GM19240 (cell line): ENCODE measurements at regions not wholly inside any gene's neighbourhood (a gene's known extent, or its start where the extent isn't known, plus 50 kb on each side); places are given as distances from the start of the nearest gene placed in this dataset.
"Not testable (repeated sequence)": the region's sequence is repeated elsewhere in the genome, so short reads cannot be mapped to it uniquely, and the experiment has no call there.

ENCODE experiments used
- DNase-seq: peaks from one replicate; pipeline ENCODE4 v3.0.0; 2011; ENCODE audit warnings: low spot score; ENCODE audit not compliant: insufficient read length

DNA sequence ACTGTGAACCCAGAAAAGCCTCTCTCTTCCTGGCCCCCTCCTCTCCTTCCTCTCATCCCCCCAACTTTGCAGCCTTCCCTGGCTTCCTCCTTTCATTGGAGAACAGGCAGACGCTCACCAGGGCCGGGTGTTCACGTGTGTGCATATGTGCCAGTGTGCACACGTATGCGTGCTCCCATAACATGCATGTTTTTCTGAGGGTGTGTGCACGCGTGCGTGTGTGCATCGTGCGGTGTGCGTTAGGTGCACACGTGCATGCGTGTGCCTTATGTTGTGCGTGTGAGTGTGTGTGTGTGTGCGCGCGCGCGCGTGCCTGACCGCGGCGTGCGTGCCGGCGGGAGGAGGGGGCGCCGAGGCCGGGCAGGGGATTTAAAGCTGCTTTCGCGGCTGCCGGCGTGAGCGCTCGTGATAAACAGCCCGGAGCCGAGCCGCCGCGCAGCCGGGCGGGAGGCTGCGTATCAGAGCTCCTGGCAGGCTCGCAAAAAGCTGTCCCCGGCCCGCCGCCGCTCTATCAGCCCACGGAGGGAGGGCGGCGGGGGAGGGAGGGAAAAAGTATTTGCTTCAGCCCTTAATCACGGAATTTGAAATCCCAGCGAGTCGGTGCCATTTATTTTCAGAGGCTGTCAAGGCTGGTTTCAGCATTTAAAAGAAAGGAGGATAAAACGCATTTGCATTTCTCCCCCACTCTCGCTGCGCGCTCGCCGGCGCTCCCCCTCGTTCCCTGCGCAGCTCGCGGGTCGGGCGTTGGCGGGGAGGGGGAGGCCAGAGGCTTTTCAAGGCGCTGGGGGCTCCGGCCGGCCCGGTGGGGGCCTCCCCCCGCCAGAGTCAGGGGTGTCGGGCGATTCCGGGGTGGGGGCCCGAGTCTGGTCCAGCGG lies 183.9 kb downstream of the C9orf50 start:
- DNase-seq = no peak

DNA sequence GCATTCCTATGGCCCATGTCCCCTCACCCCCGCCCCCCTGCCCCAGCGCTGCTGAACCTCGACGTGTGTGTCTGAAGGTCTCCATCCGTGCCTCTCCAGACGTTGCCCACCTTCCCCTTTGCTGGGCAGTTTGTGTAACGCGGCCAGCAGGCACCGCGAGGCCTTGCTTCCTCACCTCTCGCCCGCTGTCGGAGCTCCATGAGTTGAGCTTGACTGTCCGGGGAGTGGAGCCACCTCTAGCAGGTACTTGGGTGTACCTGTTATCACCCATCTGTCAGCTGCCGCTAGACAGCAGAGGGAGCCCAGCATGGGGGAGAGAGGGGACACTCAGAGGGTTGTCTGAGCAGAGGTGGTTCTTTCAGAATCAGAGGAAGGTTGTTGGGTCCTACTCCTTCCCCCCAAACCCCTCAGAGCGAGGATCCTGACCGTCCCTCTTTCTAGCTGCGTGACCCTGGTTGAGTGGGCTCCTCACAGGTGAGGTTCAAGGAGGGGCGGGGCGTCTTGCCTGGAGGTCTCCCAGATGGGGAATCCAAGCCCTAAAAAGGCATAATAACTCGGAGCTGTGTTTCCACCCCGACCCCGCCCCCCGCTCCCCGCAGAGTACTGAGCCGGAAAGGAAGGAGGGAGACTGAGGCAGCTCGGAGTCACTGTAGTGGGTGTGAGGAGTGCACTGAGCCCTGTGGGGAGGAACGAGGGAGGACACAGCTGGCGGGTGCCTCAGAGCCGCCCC lies 184.7 kb downstream of the C9orf50 start:
- DNase-seq = no peak

DNA sequence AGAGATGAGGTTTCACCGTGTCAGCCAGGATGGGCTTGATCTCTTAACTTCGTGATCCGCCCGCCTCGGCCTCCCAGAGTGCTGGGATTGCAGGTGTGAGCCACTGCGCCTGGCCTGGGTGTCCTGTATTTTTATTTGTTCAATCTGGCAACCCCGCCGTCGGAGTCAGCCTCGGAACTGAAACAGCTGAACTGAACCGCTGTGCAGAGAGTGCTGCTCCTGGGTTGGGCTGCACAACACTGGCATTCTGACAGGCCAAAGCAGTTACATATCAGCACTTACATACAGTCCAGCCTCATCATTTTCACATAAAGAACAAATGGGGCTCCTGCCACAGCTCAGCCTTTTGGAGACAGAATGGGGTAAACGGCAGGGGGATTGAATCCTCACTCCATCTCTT lies 185.6 kb downstream of the C9orf50 start:
- DNase-seq = no peak

DNA sequence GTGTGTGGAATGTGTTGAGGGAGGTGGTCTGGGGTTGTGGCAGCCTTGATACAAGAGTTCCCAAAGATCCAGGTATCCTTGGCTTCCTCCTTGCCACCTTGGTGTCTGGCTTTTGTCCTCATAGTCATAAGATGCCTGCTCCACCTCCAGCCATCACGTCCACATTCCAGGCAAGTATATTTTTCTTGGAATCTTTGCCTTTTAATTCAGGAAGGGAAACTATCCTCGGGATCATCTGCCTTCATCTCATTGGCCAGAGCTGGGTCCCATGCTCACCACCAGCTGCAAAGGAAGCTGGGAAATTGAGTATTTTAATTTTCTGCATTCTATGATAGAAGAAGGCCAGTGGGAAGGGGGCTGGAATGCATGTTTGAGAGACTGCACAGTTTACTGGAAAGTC lies 186.7 kb downstream of the C9orf50 start:
- DNase-seq = no peak

DNA sequence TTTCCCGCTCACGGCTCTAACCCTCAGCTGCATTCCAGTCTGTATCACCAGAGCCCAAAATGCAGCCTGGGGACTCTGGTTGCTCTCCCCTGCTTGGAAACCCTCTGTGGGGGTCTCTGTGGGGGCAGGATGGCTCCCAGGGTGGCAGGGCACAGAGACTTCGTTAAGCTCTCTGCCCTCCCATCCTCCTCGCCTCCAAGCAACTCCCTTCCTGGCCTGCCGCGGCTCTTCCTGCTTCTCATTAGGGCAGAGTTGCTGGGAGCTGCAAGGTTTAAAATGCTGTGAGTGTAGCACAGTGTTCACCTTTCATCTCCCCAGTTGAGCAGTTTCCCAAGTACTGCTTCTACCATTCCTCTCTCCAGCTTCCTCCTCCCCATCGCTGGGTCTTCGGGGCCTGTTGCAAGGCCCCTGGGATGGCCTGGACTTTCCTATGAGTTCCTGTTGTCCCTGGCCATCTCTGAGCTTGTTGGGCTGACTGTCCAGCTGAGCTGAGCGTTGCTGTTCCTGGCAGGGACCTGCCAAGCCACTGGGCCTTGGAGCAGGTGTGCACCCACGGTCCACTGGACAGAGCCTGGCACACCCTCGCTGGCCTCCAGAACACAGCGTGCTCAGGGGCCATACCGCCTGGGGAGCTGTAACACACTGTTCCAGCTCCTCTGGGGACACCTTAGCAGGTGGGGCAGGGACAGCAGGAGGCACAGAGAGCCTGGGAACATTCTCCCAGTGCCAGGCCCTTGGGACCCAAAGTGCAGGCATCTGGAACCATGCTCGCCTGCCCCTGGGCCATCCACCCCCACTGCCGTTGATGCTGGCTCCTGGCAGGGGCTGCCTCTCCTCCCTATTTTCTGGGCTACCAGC lies 188.4 kb downstream of the C9orf50 start:
- DNase-seq = no peak

DNA sequence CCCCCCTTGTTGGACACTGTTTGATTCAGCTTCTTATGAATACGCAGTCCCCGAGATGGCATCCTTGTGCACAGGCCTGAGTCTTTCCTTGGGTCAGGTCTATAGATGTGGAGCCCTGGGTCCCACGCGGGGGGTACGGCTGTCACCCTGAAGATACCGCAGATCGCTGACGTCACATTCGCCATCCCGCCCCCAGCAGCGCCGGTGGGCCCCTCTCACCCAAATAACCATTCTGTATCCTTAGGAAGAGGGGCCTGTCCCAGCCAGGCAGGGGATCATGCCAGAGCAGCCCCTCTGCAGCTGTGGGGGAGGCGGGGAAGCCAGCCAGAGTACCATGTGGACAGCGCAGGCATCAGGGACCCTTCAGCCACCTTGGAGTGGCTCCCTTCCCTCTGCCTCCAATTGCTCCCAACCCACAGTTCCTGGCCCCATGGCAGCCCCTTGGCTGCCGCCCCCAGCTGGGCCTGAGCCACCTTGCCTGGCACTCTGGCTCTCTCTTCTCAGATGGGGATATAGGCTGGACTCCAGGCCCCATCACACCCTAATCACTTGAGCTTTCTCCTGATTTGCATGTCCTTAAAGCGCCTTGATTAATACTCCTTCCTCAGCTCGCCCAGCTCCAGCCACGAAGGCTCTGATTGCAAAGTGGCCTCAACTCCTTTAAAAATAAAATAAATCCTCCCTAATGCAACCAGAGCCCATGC lies 189.8 kb downstream of the C9orf50 start:
- DNase-seq = no peak

DNA sequence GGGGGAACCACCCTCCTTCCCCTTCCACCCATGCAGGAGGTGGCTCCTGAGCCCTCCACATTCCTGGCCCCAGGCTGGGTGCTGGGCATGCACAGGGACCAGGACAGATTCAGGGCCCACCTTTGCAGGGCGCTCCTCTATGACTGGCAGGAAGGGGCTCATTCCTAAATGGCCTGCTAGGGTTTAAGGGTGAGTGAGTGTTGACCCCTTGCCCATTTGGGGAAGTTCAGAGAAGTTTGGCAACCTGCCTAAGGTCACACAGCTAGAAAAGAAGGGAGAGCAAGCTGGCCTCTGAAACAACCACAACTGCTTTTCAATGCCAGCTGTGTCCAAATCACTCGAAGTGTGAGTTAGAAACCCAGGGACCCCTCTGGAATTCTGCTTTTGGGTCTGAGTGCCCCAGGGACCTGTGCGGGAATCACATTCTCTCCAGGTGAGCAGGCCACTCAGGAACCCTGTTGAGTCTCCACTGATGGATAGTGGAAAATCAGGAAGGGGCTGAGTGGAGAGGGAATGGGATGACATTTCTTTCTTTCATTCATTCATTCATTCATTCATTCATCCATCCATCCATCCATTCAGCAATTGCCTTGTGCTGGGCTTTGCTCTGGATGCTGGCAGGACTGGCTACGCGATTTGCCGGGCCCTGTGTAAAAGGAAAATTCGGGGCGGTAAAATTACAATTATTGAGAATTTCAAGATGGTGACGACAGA lies 191.9 kb downstream of the C9orf50 start:
- no peak for DNase-seq

DNA sequence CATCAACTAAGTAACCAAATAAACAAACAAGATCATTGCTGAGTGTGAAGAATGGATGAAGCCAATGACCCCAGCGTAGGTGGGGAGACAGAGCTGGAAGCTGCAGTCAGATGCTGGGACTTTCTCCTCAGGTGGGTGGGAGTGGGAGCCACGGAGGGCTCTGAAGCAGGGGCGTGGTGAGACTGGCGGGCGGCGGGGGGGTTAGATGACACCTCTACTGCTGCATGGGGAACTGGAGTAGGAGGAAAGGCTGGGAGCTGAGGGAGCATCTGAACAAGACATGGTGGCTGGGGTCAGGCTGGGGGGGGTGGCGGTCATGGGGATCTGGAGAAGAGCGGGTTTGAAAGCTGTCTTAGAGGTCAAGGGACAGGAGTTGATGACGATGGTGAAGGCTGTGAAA lies 193.8 kb downstream of the C9orf50 start:
- no peak for DNase-seq

DNA sequence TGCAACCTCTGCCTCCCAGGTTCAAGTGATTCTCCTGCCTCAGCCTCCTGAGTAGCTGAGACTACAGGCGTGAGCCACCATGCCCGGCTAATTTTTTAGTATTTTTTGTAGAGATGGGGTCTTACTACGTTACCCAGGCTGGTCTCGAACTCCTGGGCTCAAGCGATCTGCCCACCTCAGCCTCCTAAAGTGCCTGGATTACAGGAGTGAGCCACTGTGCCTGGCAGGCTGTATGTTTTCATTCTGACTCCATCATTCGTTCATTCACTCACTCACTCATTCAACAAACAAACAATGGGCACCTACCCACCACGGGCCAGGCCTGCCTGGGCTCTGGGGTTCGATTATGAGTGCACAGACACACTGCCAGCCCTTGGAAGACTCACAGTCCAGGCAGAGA lies 197.1 kb downstream of the C9orf50 start:
- not testable (repeated sequence) for DNase-seq

DNA sequence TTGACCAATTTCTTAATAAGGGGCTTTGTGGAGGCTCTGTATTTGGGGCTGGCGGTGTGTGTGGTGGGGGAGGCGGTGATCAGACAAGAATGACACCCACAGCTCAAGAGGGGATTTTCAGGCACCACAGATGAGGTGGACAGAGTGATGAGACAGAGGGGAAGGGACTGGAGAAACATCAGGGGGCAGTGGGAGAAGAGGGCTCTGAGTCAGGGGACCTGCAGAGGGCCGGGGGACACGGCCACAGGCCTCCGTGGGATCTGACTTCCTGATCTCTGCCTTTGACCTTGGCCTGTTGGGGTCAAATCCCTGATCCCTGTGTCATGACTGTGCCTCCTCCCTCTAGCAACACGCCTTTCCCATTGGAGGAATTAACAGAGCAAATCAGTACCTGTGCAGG lies 197.7 kb downstream of the C9orf50 start:
- no peak for DNase-seq

DNA sequence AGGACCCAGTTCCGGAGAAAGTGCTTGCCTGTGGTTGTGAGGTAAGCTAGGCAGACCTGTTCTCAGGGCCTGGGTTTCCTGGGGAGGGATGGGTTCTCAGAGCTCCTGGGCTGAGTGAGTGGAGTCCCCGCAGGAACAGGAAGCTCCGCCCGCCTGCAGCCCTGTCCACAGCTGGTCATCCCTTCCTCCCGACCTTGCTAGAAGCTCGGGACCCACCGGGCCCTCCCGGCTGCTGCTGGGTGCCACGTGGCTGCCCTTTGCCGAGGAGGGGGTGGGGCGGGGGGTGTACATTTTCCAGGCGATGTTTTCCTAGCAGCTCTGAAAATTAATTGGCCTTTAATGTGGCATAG lies 198.1 kb downstream of the C9orf50 start:
- DNase-seq = no peak

DNA sequence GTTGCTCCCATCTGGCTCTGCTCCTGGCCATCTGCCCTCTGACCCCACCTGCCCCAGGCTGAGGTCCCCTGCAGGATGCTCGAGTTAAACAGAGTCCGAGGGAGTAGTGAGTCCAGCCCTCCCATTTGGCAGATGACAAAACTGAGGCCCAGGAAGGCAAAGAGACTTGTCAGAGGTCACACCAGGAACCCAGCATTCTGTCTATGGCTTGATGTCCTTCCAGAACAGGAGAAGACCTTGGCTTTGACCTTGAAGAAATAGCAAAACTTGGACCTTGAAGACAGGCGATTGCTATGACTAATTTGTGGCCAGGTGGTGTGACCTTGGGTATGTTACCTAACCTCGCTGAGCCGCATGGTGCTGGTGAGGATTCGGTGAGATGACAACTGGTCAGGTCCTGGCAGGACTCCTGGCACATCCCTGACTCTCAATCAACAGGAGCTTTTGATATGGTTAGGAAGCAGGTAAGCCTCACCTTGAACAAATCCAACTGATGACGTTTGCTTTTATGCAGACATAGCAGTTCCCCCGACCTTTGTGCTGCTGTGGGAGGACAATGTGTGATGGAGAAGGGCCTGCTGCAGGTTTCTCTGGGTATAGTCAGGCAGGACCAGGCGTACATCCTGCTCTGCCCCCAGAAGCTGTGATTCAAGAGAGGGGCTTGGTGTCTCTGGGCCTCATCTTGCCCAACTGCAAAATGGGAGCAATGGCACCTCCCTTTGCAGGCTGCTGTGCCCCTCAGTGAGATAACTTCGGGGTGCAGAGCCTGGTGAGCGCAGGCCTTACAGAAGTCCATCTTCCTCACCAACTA lies 198.7 kb downstream of the C9orf50 start:
- no peak for DNase-seq

DNA sequence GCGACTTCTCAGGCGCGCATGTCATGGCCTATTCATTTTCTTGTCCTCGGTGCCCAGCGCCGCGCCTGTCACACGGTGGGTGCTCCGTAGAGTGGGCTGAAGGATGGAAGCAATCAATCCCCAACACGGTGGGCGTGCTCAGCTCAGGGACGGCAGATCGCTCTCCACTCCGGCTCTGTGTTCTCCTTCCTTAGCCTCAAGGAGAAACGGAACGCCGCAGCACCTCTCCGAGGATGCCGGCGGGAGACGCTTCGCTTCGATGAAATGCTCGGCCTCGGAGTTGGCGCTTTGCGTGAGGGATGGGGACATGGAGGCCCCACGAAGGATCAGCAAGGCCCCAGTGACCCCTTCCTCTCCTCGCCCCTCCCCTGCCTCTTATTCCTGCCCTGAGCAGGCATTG lies 199.5 kb downstream of the C9orf50 start:
- DNase-seq = no peak

DNA sequence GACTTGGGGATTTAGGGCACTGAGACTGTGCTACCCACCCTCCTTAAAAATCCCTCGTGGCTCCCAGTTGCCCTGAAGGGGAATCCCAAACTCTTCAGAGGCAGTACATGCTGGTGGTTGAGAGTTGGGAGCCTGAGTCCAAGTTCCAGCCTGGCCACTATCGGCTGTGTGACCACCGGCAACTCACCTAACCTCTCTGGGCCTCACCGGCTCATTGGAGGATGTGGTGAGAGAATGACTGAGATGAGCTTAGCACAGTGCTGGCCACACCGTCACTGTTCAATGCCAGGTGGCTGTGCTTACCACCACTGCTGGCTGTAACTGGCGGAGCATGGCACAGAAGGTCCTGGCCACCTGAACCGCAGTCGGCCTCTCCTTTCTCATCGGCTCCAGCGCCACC lies 200.2 kb downstream of the C9orf50 start:
- no peak for DNase-seq

DNA sequence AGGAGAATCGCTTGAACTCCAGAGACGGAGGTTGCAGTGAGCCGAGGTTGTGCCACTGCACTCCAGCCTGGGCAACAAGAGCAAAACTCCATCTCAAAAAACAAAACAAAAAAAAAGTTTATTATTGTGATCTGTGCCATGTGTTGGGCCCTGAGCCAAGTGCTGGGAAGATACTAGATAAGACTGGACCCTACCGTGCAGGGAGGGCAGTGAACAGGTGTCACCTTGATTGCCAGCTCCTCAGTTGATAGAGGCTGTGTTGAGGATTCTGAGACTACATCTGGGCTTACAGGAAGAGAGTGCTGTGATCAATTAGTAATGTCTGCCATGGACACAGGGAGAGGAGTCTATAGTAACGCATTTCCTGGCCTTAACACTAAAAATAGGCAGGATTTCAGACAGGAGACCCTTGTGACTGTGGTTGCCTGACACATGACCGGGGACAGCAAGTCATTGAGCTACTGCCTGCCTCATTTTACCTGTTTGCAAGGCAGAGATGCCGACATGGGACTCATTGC lies 201.5 kb downstream of the C9orf50 start:
- no peak for DNase-seq

DNA sequence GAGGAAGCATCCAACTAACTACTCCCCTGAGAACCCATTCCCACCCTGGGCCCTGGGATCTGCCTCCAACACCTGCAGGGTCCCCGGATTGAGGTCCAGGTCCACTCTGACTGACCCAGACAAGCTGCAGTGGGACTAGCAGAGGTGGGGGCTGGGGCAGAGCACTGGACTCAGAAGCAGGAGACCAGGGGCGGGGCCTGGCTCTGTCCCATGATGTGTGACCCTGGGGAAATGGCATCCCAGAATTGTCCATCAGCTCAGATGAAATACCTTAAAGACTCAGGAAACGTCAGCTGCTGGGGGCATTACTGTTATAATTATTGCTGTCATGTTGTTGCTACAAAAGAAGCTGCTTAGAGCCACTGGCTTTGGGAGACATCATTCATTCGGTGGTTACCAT lies 202.4 kb downstream of the C9orf50 start:
- no peak for DNase-seq

DNA sequence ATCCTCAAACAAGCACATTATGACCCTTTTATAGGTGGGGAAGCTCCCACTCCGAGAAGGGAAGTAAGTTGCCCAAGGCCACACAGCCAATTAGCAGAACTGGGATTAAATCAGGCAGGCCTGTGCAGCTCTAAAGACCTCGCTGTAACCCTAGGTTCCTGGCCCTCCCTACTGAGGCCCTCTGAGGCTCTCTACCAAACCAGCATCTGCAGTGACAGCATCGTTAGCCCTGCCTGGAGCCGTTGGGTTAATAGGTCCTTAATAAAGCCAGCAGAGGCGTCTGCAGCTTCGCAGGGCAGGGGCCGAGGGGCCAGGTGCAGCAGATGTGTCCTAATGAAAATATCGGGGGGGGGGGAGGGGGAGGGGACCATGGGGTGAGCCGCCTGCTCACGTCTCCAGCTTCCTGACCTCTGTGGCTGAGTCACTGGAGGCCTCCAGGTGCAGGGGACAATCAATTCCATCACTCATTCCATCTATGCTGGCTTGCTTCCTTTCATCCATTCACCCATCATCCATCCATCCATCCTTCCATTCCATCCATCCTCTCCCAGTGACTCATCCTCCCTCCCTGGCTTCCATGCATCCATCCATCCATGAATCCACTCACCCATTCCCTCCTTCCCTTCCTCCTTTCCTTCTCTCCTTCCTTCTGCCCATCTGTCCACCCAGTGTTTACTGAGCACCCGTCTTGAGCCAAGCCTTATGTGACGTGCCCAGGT lies 203.9 kb downstream of the C9orf50 start:
- DNase-seq = no peak

DNA sequence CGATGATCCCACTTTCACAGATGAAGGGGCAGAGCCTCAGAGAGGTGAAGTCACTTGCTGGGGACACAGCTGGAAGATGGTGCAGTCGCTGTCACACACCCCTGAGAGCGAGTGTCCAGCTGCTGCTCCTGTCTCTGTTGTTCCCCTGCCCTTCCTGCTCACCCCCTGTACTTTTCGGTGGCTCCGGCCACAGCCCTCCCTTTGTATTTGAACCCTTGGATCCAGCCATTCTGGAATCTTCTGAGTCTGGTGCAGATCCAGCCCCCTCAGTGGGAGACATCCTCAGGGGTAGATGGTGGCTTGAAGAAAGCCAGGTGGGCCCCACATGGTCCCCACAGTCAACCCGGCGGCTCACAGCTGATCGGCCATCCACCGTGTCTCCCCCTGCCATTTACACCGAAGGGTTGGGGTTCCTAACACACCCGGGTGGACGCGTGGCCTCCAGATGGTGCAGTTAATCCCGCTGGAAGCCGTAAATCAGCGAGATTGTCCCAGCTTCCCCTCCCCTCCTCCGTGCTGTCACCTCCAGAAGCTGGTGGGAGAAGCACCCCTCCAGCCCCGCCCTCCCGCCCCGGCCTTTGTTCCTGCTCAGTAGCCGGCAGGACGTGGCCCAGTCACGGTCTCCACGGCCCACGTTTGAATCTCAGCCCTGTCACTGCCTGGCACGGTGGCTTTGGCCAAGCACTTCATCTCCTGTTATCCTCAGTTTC lies 204.8 kb downstream of the C9orf50 start:
- no peak for DNase-seq
